Ishikawa (cell line): ENCODE measurements at regions not wholly inside any gene's neighbourhood (a gene's known extent, or its start where the extent isn't known, plus 50 kb on each side); places are given as distances from the start of the nearest gene placed in this dataset.

ENCODE experiments used
- CEBPB ChIP-seq: IDR thresholded peaks from 2 replicates; pipeline ENCODE4 v1.6.1; 2012
- CREB1 ChIP-seq: IDR thresholded peaks from 2 replicates; pipeline ENCODE4 v1.6.1; 2012; ENCODE audit warnings: low read depth
- EGR1 ChIP-seq: IDR thresholded peaks from 2 replicates; pipeline ENCODE4 v1.6.1; 2012
- EP300 ChIP-seq: IDR thresholded peaks from 2 replicates; pipeline ENCODE4 v1.6.1; 2012; ENCODE audit warnings: borderline replicate concordance
- FOXM1 ChIP-seq: IDR thresholded peaks from 2 replicates; pipeline ENCODE4 v1.6.1; 2012; ENCODE audit warnings: low read depth, borderline replicate concordance
- NFIC ChIP-seq: IDR thresholded peaks from 2 replicates; pipeline ENCODE4 v1.6.1; 2012
- RAD21 ChIP-seq: IDR thresholded peaks from 2 replicates; pipeline ENCODE4 v1.6.1; 2012; ENCODE audit warnings: low read depth
- TAF1 ChIP-seq: IDR thresholded peaks from 2 replicates; pipeline ENCODE4 v1.6.1; 2012; ENCODE audit warnings: low read depth, mild to moderate bottlenecking
- TCF12 ChIP-seq: IDR thresholded peaks from 2 replicates; pipeline ENCODE4 v1.6.1; 2012; ENCODE audit warnings: low read depth
- TEAD4 ChIP-seq: IDR thresholded peaks from 2 replicates; pipeline ENCODE4 v1.6.1; 2012
- TF ChIP-seq, protein P1 (sequence below): IDR thresholded peaks from 2 replicates; pipeline ENCODE4 v1.6.1; 2012; ENCODE audit warnings: low read depth, mild to moderate bottlenecking
- TF ChIP-seq, protein P2 (sequence below): IDR thresholded peaks from 2 replicates; pipeline ENCODE4 v1.6.1; 2012

DNA sequence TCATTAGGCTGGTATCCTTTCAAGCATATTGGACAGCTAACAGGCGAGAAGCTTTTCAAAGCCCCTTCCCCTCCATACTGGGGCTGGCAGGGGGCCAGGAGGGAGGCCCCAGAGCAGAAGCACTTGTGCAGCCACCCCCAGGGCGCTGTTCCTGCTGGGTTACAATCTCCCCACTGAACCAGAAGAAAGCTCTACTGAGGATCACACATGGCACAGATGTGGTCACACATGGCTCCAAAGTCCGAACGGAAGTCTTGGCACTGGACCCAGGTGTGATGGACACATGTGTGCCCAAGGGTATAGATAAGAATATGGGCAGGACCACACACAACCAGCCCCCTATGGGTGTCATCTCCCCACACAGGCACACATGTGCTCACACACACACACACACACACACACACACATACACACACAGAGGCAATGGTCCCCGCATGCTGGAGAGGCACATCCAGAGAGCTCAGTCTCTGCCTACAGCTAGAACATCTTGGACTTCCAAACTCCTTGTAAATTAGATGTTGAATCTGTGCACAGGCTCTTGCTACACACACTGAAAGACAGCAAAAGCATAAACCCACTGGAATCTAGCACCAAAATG, 56.4 kb downstream of the TTC32 start:
- TF ChIP-seq, protein P1, sequence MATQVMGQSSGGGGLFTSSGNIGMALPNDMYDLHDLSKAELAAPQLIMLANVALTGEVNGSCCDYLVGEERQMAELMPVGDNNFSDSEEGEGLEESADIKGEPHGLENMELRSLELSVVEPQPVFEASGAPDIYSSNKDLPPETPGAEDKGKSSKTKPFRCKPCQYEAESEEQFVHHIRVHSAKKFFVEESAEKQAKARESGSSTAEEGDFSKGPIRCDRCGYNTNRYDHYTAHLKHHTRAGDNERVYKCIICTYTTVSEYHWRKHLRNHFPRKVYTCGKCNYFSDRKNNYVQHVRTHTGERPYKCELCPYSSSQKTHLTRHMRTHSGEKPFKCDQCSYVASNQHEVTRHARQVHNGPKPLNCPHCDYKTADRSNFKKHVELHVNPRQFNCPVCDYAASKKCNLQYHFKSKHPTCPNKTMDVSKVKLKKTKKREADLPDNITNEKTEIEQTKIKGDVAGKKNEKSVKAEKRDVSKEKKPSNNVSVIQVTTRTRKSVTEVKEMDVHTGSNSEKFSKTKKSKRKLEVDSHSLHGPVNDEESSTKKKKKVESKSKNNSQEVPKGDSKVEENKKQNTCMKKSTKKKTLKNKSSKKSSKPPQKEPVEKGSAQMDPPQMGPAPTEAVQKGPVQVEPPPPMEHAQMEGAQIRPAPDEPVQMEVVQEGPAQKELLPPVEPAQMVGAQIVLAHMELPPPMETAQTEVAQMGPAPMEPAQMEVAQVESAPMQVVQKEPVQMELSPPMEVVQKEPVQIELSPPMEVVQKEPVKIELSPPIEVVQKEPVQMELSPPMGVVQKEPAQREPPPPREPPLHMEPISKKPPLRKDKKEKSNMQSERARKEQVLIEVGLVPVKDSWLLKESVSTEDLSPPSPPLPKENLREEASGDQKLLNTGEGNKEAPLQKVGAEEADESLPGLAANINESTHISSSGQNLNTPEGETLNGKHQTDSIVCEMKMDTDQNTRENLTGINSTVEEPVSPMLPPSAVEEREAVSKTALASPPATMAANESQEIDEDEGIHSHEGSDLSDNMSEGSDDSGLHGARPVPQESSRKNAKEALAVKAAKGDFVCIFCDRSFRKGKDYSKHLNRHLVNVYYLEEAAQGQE, result no peak
- TF ChIP-seq EP300 (no peak), TAF1 (no peak), CEBPB (no peak), NFIC (no peak), RAD21 (no peak), CREB1 (no peak), FOXM1 (no peak), EGR1 (no peak), TEAD4 (no peak), TCF12 (no peak)
- TF ChIP-seq, protein P2, sequence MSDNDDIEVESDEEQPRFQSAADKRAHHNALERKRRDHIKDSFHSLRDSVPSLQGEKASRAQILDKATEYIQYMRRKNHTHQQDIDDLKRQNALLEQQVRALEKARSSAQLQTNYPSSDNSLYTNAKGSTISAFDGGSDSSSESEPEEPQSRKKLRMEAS, result no peak
